Cardiac muscle cell (in vitro differentiated cells and primary cell): ENCODE measurements at regions not wholly inside any gene's neighbourhood (a gene's known extent, or its start where the extent isn't known, plus 50 kb on each side); places are given as distances from the start of the nearest gene placed in this dataset.

Experiments
- DNase-seq, 2 donors: peaks; one replicate each; pipeline versions ENCODE4 v3.0.0 to v3.0.0-alpha.2; 2010 to 2017; ENCODE audit warnings: low read depth in 1 of 2, low spot score in 1 of 2
- H3K27ac ChIP-seq: fragments of 200-600 bp; sonication (generic); 2 replicates; pipeline ENCODE4 v1.5.1; 2016
- H3K27me3 ChIP-seq: fragments of 200-600 bp; sonication (generic); 2 replicates; pipeline ENCODE4 v1.6.0; 2016; ENCODE audit warnings: control low read depth
- H3K36me3 ChIP-seq: fragments of 200-600 bp; sonication (generic); 2 replicates; pipeline ENCODE4 v1.5.1; 2016; ENCODE audit warnings: control low read depth
- H3K4me1 ChIP-seq: fragments of 200-600 bp; sonication (generic); 2 replicates; pipeline ENCODE4 v1.8.1; 2017; ENCODE audit warnings: low read depth, mild to moderate bottlenecking, mixed run types
- H3K4me3 ChIP-seq: fragments of 200-600 bp; sonication (generic); 2 replicates; pipeline ENCODE4 v1.5.1; 2016; ENCODE audit warnings: mild to moderate bottlenecking
- H3K9me3 ChIP-seq: fragments of 200-600 bp; sonication (generic); 2 replicates; pipeline ENCODE4 v1.5.1; 2017; ENCODE audit warnings: low read depth, mild to moderate bottlenecking, control low read depth
- CTCF ChIP-seq: IDR thresholded peaks from 2 replicates; pipeline ENCODE4 v1.5.1; 2012; ENCODE audit warnings: low read depth, mild to moderate bottlenecking, low read length

- Histone ChIP-seq H3K9me3 (no peaks in the 10 kb centered on the region), H3K27me3 (no peaks in the 10 kb centered on the region), H3K27ac (no peak overlapping the region), H3K4me1 (peaks cover 8% of the 10 kb centered on the region), H3K4me3 (no peak overlapping the region), H3K36me3 (no peaks in the 10 kb centered on the region)
- DNase-seq: no peak
- TF ChIP-seq CTCF: no peak
These were observed 452.4 kb upstream of the DDI1 start for GRCh38 chr11:103584021-103584420.

- no peaks in the 10 kb centered on the region for H3K9me3 ChIP-seq
- H3K27me3 ChIP-seq: no peaks in the 10 kb centered on the region
- DNase-seq: no peak
- H3K4me1 ChIP-seq: peaks cover 8% of the 10 kb centered on the region
- no peaks in the 10 kb centered on the region for H3K36me3 ChIP-seq
- no peak overlapping the region for H3K4me3 ChIP-seq
- no peak for TF ChIP-seq CTCF
- no peak overlapping the region for H3K27ac ChIP-seq
These were observed 451.7 kb upstream of the DDI1 start for GRCh38 chr11:103584720-103585119.

DNA sequence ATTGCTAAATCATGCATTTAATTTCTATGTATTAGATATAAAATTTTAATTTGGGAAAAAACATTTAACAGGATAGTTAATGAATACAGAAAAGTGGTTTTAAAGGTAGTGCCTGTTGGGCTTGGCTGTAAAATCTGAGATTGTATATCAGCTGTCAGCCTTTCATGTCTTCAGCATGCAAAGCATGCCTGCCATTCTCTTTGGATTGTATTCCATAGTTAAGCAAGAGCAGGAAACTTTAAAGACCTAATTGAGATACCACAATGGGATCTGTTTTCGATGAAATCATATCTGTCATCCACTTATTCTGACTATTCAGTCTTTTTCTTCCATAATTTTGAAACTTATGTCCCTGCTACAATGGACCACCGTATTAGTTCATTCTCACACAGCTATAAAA, 451.0 kb upstream of the DDI1 start:
- Histone ChIP-seq H3K27ac (no peak overlapping the region), H3K36me3 (no peaks in the 10 kb centered on the region), H3K27me3 (no peaks in the 10 kb centered on the region), H3K4me3 (no peak overlapping the region), H3K9me3 (no peaks in the 10 kb centered on the region), H3K4me1 (peaks cover 8% of the 10 kb centered on the region)
- no peak for TF ChIP-seq CTCF
- no peak for DNase-seq

- H3K9me3 ChIP-seq: no peaks in the 10 kb centered on the region
- H3K36me3 ChIP-seq: no peaks in the 10 kb centered on the region
- peaks cover 8% of the 10 kb centered on the region for H3K4me1 ChIP-seq
- no peaks in the 10 kb centered on the region for H3K27me3 ChIP-seq
- no peak for TF ChIP-seq CTCF
- H3K4me3 ChIP-seq: no peak overlapping the region
- H3K27ac ChIP-seq: no peak overlapping the region
- no peak for DNase-seq
These were observed 450.5 kb upstream of the DDI1 start for GRCh38 chr11:103585911-103586310.

DNA sequence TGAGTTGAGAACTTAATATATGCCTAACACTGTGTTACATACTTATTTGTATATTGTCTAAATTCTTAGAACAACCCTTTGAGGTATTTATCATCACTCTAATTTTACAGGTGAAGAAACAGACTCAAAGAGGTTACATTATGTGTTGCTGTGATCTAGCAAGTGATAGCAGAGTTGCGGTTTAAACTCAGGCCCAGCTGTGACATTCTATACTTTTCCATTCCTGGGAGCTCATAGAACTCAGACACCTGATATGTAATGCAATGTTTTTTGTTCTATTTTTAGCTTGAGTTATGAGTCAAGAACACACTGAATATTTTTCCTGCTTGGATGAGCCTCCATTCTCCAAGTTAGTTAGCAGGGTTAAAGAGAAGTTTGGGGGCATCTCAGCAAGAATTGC, 449.7 kb upstream of the DDI1 start:
- Histone ChIP-seq H3K9me3 (no peaks in the 10 kb centered on the region), H3K4me3 (no peak overlapping the region), H3K27ac (no peak overlapping the region), H3K4me1 (peaks cover 8% of the 10 kb centered on the region), H3K36me3 (no peaks in the 10 kb centered on the region), H3K27me3 (no peaks in the 10 kb centered on the region)
- no peak for TF ChIP-seq CTCF
- no peak for DNase-seq
